HS-5 (cell line): ENCODE measurements at regions not wholly inside any gene's neighbourhood (a gene's known extent, or its start where the extent isn't known, plus 50 kb on each side); places are given as distances from the start of the nearest gene placed in this dataset.

Experiments used
- DNase-seq: peaks from one replicate; pipeline ENCODE4 v3.0.0-alpha.2; 2012; ENCODE audit warnings: low read depth

GRCh38 chr13:57784633-57785032 is 153.1 kb downstream of the PCDH17 start:
- DNase-seq = no peak

GRCh38 chr13:57787058-57787791 is 155.7 kb downstream of the PCDH17 start:
- DNase-seq = no peak

GRCh38 chr13:57799624-57800023 is 168.1 kb downstream of the PCDH17 start:
- DNase-seq = no peak

- no peak for DNase-seq
Observed at GRCh38 chr13:57813651-57814050, 182.1 kb downstream of the PCDH17 start.

GRCh38 chr13:57815600-57815999 is 184.1 kb downstream of the PCDH17 start:
- DNase-seq = peak; percentile 8

- no peak for DNase-seq
Observed at GRCh38 chr13:57820924-57821323, 189.4 kb downstream of the PCDH17 start.

GRCh38 chr13:57823704-57824103 is 192.2 kb downstream of the PCDH17 start:
- DNase-seq = no peak

- no peak for DNase-seq
Observed at GRCh38 chr13:57824121-57824520, 192.6 kb downstream of the PCDH17 start.

GRCh38 chr13:57825066-57825465 is 193.5 kb downstream of the PCDH17 start:
- no peak for DNase-seq

GRCh38 chr13:57829496-57829895 is 198.0 kb downstream of the PCDH17 start:
- DNase-seq = no peak

GRCh38 chr13:57832187-57832586 is 200.6 kb downstream of the PCDH17 start:
- DNase-seq = no peak

- DNase-seq = no peak
Observed at GRCh38 chr13:57837801-57838200, 206.3 kb downstream of the PCDH17 start.

GRCh38 chr13:57843521-57843920 is 212.0 kb downstream of the PCDH17 start:
- DNase-seq = no peak

- no peak for DNase-seq
Observed at GRCh38 chr13:57846600-57847173, 215.1 kb downstream of the PCDH17 start.

GRCh38 chr13:57857945-57858344 is 226.4 kb downstream of the PCDH17 start:
- no peak for DNase-seq

- no peak for DNase-seq
Observed at GRCh38 chr13:57858376-57858775, 226.8 kb downstream of the PCDH17 start.

GRCh38 chr13:57862879-57863278 is 231.3 kb downstream of the PCDH17 start:
- no peak for DNase-seq

- DNase-seq = no peak
Observed at GRCh38 chr13:57865600-57866294, 234.2 kb downstream of the PCDH17 start.

- DNase-seq = no peak
Observed at GRCh38 chr13:57874530-57874929, 243.0 kb downstream of the PCDH17 start.

GRCh38 chr13:57877601-57878000 is 246.1 kb downstream of the PCDH17 start:
- no peak for DNase-seq

GRCh38 chr13:57878291-57878690 is 246.7 kb downstream of the PCDH17 start:
- DNase-seq = no peak

GRCh38 chr13:57897225-57897624 is 265.7 kb downstream of the PCDH17 start:
- no peak for DNase-seq

- DNase-seq = no peak
Observed at GRCh38 chr13:57899096-57899495, 267.6 kb downstream of the PCDH17 start.
